Uterus (tissue), 2 donors: ENCODE measurements at regions not wholly inside any gene's neighbourhood (a gene's known extent, or its start where the extent isn't known, plus 50 kb on each side); places are given as distances from the start of the nearest gene placed in this dataset.

Source experiments
- CTCF ChIP-seq, 4 experiments: fragments of 200-600 bp in 2 of 4; fragments of 450-650 bp in 2 of 4; sonication (generic) in 2 of 4; IDR thresholded peaks; one replicate each; pipeline ENCODE4 v1.5.1; 2016 to 2019; ENCODE audit warnings: antibody characterized with exemption in 4 of 4, mild to moderate bottlenecking in 2 of 4, moderate library complexity in 1 of 4
- POLR2A ChIP-seq, 2 donors: fragments of 450-650 bp; IDR thresholded peaks; one replicate each; pipeline ENCODE4 v1.6.1; 2016; ENCODE audit warnings: antibody characterized with exemption in 2 of 2, mild to moderate bottlenecking in 1 of 2, moderate library complexity in 1 of 2

- no peak for TF ChIP-seq CTCF (IDR thresholded peaks at IDR 0.05)
- no peak for TF ChIP-seq POLR2A (IDR thresholded peaks at IDR 0.05)
These were observed 243.1 kb upstream of the ECI2 start for GRCh38 chr6:4378319-4378996.
